ENCODE measurements at regions not wholly inside any gene's neighbourhood (a gene's known extent, or its start where the extent isn't known, plus 50 kb on each side); places are given as distances from the start of the nearest gene placed in this dataset.

GRCh38 chr11:116485425-116485824 is 287.4 kb downstream of the BUD13 start:
- no peak overlapping the region for H3K4me3 ChIP-seq (ENCODE audit: low read depth, low read length)
- no peak for TF ChIP-seq CTCF (IDR thresholded peaks at IDR 0.05; ENCODE audit: low read depth, low read length)

DNA sequence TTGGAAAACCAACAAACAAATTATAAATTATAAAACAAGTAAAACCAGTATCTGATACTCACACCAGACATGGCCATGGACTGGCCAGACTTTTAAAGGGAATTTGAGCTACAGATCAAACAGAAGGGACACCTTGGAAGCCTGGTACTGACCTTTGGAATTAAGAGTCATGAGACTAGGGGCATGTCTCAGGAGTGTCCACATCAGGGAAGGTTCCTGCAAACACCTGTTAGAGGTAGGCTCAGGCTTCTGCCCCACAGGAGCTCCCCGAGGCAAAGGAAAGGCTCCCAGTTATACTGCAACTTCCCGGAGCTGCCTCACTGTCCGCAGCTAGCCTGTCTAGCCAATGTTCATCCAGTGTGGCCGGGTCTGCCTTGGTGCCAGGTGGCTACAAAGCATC is 290.1 kb downstream of the BUD13 start:
- no peak overlapping the region for H3K4me3 ChIP-seq (ENCODE audit: low read depth, low read length)
- no peak for TF ChIP-seq CTCF (IDR thresholded peaks at IDR 0.05; ENCODE audit: low read depth, low read length)

DNA sequence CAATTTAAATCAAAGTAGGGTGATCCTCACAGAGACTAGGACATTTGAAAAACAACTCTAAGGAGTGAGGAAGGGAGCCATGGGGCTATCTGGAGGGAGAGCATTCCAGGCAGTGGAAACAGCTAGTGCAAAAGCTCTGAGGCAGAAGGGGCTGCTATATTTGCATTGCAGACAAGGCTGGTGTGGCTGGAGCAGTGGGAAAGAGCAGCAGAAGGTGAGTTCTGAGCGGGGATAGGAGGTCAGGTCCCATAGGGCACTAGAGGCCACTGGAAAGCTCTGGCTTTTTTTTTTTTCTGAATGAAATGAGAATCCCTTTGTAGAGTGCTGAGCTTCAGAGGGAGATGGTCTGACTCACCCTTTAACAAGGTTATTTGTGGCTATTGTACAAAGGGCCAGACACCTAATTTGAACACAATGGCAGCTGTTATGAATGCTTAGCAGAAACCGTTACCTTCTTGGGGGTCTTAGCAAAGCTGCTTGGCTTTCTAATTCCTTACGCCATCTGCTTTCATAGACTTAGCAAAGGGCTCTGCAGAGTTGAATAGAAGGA is 291.6 kb downstream of the BUD13 start:
- TF ChIP-seq CTCF (IDR thresholded peaks at IDR 0.05; ENCODE audit: low read depth, low read length), result no peak
- H3K4me3 ChIP-seq (ENCODE audit: low read depth, low read length), result no peak overlapping the region

DNA sequence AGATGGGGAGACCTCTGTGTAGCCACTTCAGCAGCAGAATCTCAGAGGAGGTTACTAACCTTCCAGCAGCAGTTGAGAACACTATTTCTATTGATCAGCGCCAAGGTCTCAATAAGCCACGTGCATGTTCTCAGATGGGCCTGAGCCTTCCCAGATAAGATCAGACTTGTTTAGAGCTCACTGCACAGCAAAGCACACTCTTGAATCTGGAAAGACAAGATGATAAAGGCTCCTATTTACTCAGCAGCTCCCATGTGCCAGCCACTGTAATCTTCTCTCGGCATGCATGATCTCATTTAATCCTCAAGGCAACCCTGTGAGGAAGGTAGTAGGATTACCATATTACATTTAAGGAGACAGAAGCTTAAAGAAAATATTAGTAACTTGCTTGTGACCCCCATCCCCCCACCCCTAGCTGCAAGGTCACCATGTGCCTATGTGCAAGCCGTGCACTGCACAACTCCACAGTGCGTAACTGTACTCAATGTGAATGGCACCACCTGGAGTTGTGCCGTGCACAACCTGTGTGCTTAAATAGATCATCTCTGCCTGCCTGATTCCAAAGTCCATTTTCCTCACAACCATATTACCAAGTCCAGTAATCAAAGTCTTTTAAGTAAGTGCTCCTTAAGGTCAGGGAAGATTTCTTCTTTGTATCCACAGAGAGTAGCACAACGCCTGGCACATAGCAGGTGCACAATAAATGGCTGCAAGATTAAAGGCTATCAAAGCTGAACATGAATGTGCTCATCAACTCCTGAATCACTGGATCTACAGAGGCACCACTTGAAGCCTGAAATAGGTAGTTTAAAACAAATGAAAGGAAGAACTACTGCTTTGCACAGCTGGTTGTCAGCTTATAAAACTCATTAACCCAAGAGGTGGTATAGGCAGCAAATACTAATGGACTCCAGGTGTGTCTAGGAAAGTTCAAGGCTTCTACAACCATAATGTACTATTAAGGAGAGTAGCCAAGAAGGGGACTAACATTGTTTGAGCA is 293.8 kb downstream of the BUD13 start:
- TF ChIP-seq CTCF (IDR thresholded peaks at IDR 0.05; ENCODE audit: low read depth, low read length), result no peak
- no peak overlapping the region for H3K4me3 ChIP-seq (ENCODE audit: low read depth, low read length)

- no peak overlapping the region for H3K4me3 ChIP-seq (ENCODE audit: low read depth, low read length)
- TF ChIP-seq CTCF (IDR thresholded peaks at IDR 0.05; ENCODE audit: low read depth, low read length), result no peak
Observed at GRCh38 chr11:116478205-116478604, 294.6 kb downstream of the BUD13 start.

- TF ChIP-seq CTCF (IDR thresholded peaks at IDR 0.05; ENCODE audit: low read depth, low read length), result no peak
- H3K4me3 ChIP-seq (ENCODE audit: low read depth, low read length), result no peak overlapping the region
Observed at GRCh38 chr11:116473790-116474346, 298.9 kb downstream of the BUD13 start.
